Inflammatory macrophage treated with lipopolysaccharide for 1 hour (primary cell): ENCODE measurements at regions not wholly inside any gene's neighbourhood (a gene's known extent, or its start where the extent isn't known, plus 50 kb on each side); places are given as distances from the start of the nearest gene placed in this dataset.

ENCODE experiments used
- DNase-seq, 2 donors: peaks; one replicate each; pipeline ENCODE4 v3.0.0-alpha.2; 2020 to 2022

DNA sequence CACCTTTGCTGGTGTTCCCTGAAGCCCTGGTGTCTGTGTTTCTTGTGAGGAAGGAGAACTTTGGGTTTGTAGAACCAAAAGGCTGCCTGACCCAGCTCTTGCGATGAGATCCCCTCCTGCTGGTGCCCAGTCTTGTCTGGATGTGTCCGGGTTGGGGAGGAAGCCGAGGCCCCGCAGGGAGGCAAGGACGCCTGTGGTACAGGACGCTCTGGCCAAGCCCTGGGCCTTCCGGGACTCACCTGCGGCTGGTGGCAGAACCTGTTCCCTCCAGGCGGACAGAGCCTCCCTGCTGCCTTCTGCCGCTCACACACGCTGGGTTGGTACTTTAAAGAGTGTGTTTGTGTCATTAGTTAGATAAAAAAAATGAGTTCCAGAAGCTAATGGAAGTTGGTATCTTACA lies 616.2 kb downstream of the GALR1 start:
- DNase-seq, result no peak

GRCh38 chr18:77866351-77866750 lies 616.7 kb downstream of the GALR1 start:
- no peak for DNase-seq

- DNase-seq, result no peak
Observed at GRCh38 chr18:77870199-77870598, 620.6 kb downstream of the GALR1 start.

GRCh38 chr18:77870894-77871293 lies 621.2 kb downstream of the GALR1 start:
- DNase-seq, result no peak

GRCh38 chr18:77872166-77872565 lies 622.5 kb downstream of the GALR1 start:
- no peak for DNase-seq

DNA sequence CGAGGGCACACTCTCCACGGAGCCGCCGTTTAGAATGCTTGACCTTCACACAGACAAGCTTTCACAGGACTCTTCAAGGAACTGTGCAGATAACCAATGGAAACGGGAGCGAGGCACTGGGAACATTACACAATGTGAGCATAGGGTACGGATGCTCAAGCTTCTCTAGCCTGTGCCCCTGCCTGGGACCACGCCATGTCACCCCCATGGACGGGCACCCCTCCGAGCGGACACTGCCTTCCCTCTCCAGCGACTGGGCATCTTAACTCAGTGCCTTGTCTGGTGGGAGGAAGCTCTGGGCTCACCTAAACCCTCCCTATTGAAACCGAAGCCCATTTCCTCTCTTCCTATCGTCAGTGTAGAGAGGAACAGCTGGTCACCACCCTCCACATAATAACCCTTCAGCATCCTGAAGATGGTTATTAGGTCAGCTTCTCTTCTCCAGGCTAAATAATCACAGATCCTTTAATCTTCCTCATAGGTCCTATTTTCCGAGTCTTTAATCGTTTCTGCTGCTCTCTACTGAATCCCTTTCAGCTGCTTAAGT lies 626.7 kb downstream of the GALR1 start:
- DNase-seq, result no peak

DNA sequence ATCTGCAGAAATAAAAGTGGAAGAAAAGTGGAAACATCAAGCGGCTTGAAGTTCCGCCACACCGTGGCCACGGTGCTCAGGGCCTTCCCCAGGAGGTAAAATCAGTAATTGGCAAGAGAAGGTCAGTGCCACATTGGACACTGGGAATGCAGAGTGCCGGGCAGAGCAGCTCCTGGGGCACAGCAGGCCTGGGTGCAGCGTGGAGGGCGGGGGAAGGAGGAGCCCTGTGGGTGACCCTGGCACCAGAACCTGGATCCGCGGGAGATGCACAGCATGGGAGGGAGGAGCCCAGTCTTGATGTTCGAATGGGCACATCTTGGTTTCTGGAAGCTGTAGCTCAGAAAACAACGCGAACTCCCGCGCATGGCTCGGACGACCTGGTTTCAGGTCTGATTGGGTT lies 630.2 kb downstream of the GALR1 start:
- no peak for DNase-seq

- no peak for DNase-seq
Observed at GRCh38 chr18:77884454-77884853, 634.8 kb downstream of the GALR1 start.

DNA sequence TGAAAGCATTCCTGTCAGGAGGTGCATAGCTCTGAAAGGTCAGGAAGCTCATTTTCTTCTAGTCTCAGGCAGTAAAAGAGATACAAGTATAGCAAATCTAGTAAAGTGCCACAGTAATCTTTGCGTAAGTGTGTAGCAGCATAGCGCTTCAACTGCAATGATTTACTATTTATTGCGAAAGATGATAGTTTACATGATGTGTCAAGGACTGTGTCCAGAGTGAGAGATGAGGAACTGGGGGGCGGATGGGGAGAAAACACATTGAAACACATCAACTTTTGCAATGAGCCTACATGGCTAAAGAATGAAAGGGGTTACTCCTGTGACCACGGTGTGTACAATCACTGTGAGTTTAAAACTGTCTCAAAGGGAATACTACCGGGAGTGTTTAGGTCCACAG lies 644.4 kb downstream of the GALR1 start:
- peak; percentile 44 to 50 for DNase-seq

DNA sequence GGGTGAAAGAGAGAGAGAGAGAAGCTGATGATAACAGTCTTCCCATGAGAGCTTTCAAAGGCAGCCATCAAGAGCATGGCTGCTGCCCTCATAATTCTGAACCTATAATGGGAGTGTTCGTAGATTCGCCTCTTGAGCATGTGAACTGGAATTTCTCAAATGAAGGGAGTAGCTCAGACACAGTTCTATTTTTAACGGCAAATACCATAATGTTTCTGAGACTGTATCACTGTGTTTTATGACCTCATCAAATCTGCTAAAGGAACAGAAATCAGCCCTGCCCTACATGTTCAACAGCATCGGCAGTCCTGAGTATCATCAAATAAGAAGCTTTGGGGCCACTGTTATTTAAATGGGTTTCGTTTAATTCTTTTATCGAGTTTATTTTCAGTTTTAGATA lies 645.6 kb downstream of the GALR1 start:
- no peak for DNase-seq

- no peak for DNase-seq
Observed at GRCh38 chr18:77896586-77897252, 647.1 kb downstream of the GALR1 start.

GRCh38 chr18:77897606-77898005 lies 648.0 kb downstream of the GALR1 start:
- no peak for DNase-seq

GRCh38 chr18:77899972-77900754 lies 650.5 kb downstream of the GALR1 start:
- DNase-seq, result peak; percentile 20 to 51

DNA sequence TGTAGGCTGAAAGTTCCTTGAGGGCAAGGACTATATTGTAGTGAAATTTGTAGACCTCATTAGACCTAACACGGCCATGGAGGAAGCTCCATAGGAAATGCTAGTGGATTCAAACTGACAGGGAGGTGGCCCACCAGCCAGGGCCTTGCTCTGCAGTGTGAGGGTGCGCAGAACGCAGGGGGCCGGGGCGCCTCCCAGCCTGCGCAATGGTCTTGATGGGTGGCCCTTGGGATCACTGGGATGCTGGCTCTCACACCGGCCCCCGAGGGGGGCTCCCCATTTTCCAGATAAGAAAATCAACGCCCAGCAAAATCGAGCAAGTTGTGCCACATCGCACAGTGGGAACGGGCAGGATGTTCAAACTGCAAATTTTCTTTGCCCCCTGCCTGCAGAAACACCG lies 655.4 kb downstream of the GALR1 start:
- no peak for DNase-seq

DNA sequence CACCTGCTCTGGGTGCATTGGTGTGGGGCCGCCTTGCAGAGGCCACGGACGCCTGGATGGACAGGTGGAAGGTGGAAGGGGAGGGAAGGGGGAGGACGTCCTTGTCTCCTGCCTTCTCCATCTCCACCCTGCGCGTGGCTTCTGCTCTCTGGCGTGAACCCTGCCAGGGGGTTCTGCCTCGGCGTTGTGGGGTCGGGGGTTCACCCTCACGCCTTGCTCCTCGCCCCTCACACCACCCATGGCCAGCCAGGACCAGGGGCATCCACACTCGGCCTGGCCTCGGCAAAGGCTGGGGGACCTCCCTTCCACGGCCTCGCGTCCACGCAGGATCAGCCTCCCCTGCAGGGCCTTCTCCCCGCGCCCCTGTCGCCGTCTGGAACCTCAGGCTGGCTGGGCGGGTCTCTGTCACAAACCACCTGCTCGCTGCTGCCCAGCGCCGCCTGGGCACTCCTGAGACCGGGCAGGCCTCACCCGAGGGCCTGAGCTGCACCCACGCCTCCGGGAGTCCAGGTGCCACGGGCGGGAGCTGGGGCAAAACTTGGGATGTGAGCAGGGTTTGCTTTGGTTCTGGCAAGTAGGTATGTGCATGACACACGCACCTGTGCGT lies 655.9 kb downstream of the GALR1 start:
- DNase-seq, result no peak

DNA sequence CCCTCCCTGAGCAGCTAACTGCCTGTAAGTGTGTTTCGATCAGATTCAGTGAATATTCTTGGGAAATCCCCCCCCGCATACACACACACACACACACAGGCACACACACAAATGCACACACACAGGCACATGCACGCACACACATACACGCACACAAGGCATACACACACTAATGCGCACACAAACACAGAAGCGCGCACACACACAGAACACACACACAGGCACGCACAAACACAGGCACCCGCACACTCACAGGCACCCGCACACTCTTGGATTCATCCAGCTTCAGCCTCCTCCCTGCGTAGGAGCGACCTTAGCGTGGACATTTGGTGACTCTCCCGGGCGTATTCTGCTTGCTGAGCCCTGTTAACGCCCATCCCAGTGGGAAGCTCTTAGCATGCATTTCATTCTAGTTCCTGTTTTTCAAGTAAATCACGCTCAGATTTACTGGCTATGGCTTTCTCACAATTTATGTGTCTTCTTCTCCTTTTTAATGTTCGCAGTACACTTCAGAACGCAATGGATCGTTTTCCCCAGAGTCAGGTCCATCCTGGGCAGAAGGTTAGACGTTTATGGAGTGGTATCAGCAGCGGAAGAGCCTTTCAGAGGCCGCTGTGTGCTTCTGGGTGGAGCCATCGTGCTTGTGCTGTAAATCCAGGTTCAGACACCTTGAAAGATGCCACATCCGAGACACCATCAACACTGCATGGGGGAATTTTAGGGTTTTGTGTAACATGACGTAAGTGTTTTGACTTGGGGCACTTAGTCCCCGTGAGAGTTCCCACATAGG lies 656.6 kb downstream of the GALR1 start:
- DNase-seq, result no peak

GRCh38 chr18:77910347-77910746 lies 660.7 kb downstream of the GALR1 start:
- DNase-seq, result no peak

GRCh38 chr18:77911971-77912605 lies 662.4 kb downstream of the GALR1 start:
- DNase-seq, result no peak

DNA sequence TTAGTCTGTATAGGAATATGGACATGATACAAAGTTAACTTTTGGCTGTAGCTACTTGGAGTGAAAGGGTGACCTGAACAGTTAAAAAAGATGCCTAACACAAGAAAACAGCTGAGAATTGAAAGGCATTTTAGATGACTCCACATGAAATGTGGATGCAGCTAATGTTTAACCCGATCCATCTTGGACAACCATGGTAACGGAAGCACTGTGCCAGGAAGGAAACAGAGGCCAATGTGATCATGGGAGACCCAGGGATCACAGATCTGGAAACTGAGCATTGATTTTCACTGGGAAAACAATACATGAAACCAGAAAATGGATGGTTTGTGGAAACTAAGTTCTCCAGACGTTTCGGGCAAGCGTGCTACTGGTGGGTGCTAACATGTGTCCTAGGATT lies 669.1 kb downstream of the GALR1 start:
- no peak for DNase-seq

DNA sequence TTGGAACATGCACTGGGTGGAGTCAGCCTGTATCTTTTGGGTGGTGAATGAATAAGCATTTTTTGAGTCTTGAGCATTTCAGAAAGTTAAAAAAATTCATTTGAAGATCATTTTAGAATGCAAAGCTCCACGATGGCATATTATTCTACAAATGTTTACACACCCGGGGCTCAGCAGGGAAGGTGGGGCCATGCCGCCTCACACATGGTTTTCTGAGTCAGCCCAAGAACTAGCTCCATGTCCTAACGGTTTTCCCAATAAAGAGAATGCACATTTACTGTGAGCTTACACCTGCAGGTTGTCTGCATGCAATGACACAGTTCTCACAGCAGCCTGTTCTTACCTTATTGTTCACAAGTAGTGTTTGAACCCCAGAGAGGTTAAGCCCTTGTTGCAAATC lies 670.3 kb downstream of the GALR1 start:
- DNase-seq, result no peak

DNA sequence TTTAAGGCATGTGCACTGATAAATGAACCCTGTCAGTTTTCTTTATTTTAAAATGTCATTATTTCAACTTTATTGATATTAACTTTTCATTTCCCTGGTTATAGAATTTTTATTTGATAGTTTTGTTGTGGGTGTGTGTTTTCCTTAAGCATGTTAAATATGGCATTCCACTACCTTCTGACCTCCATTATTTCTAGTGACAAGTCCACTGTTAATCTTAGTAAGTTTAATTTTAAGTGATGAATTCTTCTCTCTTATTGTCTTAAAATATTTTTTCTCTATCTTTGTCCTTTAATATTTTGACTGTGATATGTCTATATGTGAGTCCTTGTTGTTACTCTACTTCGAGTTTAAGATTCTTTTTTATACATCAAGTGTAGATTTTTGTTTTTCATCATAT lies 685.7 kb downstream of the GALR1 start:
- no peak for DNase-seq

DNA sequence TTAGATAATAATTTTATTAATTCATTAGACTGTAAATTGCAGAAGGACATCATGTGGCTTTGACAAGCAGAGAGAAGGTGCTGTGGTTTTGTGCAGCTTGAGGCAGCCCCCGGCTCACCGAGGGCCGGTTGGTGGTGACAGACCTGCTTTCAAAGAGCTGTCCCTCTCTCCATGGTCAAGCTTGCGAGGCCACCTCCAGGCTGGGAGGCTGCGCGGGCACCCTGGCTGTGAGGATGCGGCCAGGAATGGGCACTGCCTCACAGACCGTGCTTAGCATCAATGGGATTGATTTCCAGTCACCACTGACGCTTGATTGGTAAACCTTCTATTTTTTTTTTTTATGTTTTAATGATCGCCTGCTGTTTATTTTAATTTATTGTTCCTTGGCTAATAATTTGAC lies 690.9 kb downstream of the GALR1 start:
- DNase-seq, result no peak

GRCh38 chr18:77944533-77944932 lies 694.9 kb downstream of the GALR1 start:
- no peak for DNase-seq
